ENCODE measurements at regions not wholly inside any gene's neighbourhood (a gene's known extent, or its start where the extent isn't known, plus 50 kb on each side); places are given as distances from the start of the nearest gene placed in this dataset.

- TF ChIP-seq POLR2AphosphoS5 (IDR thresholded peaks at IDR 0.05; ENCODE audit: borderline replicate concordance, low read depth, low read length) (no peak), FOXP2 (optimal IDR thresholded peaks at IDR 0.05; ENCODE audit: control extremely low read depth, extremely low read length, insufficient read depth) (no peak)
These were observed 1027.1 kb upstream of the WWC1 start for GRCh38 chr5:167264348-167264747.
